ENCODE measurements at regions not wholly inside any gene's neighbourhood (a gene's known extent, or its start where the extent isn't known, plus 50 kb on each side); places are given as distances from the start of the nearest gene placed in this dataset.

- peaks cover 2% of the 10 kb centered on the region for H3K9me3 ChIP-seq (ENCODE audit: control insufficient read depth, insufficient read depth, low read length)
- H3K27me3 ChIP-seq (ENCODE audit: control insufficient read depth, insufficient read depth, low read length) = no peaks in the 10 kb centered on the region
- no peak overlapping the region for H3K4me3 ChIP-seq (ENCODE audit: low read depth, low read length)
- H3K36me3 ChIP-seq (ENCODE audit: control insufficient read depth, insufficient read depth, low read length) = no peaks in the 10 kb centered on the region
- no peak overlapping the region for H3K9ac ChIP-seq (ENCODE audit: low read depth, low read length)
- H3K27ac ChIP-seq (ENCODE audit: low read depth, low read length) = no peak overlapping the region
- H3K4me1 ChIP-seq (ENCODE audit: control insufficient read depth, insufficient read depth, low read length) = 0 out of 2 replicates have a peak, but pooled peaks cover 6% of the 10 kb centered on the region
Observed at GRCh38 chr5:81802625-81803024, 51.7 kb upstream of the SSBP2 start.

GRCh38 chr5:81802020-81802419, 51.1 kb upstream of the SSBP2 start:
- 0 out of 2 replicates have a peak, but pooled peaks cover 6% of the 10 kb centered on the region for H3K4me1 ChIP-seq (ENCODE audit: control insufficient read depth, insufficient read depth, low read length)
- H3K4me3 ChIP-seq (ENCODE audit: low read depth, low read length) = no peak overlapping the region
- no peaks in the 10 kb centered on the region for H3K36me3 ChIP-seq (ENCODE audit: control insufficient read depth, insufficient read depth, low read length)
- no peaks in the 10 kb centered on the region for H3K9me3 ChIP-seq (ENCODE audit: control insufficient read depth, insufficient read depth, low read length)
- no peaks in the 10 kb centered on the region for H3K27me3 ChIP-seq (ENCODE audit: control insufficient read depth, insufficient read depth, low read length)
- H3K27ac ChIP-seq (ENCODE audit: low read depth, low read length) = no peak overlapping the region
- H3K9ac ChIP-seq (ENCODE audit: low read depth, low read length) = no peak overlapping the region

DNA sequence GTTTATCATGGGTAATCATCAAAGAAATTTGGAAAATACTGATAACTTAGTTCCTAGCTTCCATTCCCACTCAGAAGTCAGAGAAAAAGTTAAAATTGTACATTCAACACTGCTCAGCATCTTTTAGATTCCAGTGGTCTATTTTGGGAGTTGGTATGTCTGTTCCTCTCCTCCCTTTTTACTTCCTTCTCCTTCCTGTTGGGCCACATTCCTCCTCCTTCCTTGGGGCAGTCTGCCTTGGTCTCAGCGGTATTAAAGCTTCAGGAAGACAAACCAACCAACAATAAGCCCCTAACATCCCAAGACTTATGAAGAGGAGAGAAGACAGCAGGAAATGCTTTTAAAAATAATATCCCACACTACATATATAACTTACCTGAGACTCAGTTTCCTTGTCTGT, 49.9 kb upstream of the SSBP2 start:
- Histone ChIP-seq H3K36me3 (ENCODE audit: control insufficient read depth, insufficient read depth, low read length) (no peaks in the 10 kb centered on the region), H3K27ac (ENCODE audit: low read depth, low read length) (no peak overlapping the region), H3K9ac (ENCODE audit: low read depth, low read length) (no peak overlapping the region), H3K27me3 (ENCODE audit: control insufficient read depth, insufficient read depth, low read length) (no peaks in the 10 kb centered on the region), H3K4me1 (ENCODE audit: control insufficient read depth, insufficient read depth, low read length) (0 out of 2 replicates have a peak, but pooled peaks cover 12% of the 10 kb centered on the region), H3K9me3 (ENCODE audit: control insufficient read depth, insufficient read depth, low read length) (no peaks in the 10 kb centered on the region), H3K4me3 (ENCODE audit: low read depth, low read length) (no peak overlapping the region)
